Ishikawa (cell line): ENCODE measurements at regions not wholly inside any gene's neighbourhood (a gene's known extent, or its start where the extent isn't known, plus 50 kb on each side); places are given as distances from the start of the nearest gene placed in this dataset.

Experiments used
- CEBPB ChIP-seq: IDR thresholded peaks from 2 replicates; pipeline ENCODE4 v1.6.1; 2012
- CREB1 ChIP-seq: IDR thresholded peaks from 2 replicates; pipeline ENCODE4 v1.6.1; 2012; ENCODE audit warnings: low read depth
- EGR1 ChIP-seq: IDR thresholded peaks from 2 replicates; pipeline ENCODE4 v1.6.1; 2012
- EP300 ChIP-seq: IDR thresholded peaks from 2 replicates; pipeline ENCODE4 v1.6.1; 2012; ENCODE audit warnings: borderline replicate concordance
- FOXM1 ChIP-seq: IDR thresholded peaks from 2 replicates; pipeline ENCODE4 v1.6.1; 2012; ENCODE audit warnings: low read depth, borderline replicate concordance
- NFIC ChIP-seq: IDR thresholded peaks from 2 replicates; pipeline ENCODE4 v1.6.1; 2012
- RAD21 ChIP-seq: IDR thresholded peaks from 2 replicates; pipeline ENCODE4 v1.6.1; 2012; ENCODE audit warnings: low read depth
- TAF1 ChIP-seq: IDR thresholded peaks from 2 replicates; pipeline ENCODE4 v1.6.1; 2012; ENCODE audit warnings: low read depth, mild to moderate bottlenecking
- TCF12 ChIP-seq: IDR thresholded peaks from 2 replicates; pipeline ENCODE4 v1.6.1; 2012; ENCODE audit warnings: low read depth
- TEAD4 ChIP-seq: IDR thresholded peaks from 2 replicates; pipeline ENCODE4 v1.6.1; 2012
- YY1 ChIP-seq: IDR thresholded peaks from 2 replicates; pipeline ENCODE4 v1.6.1; 2012; ENCODE audit warnings: low read depth
- ZBTB7A ChIP-seq: IDR thresholded peaks from 2 replicates; pipeline ENCODE4 v1.6.1; 2012; ENCODE audit warnings: low read depth
- TF ChIP-seq, protein P1 (sequence below): IDR thresholded peaks from 2 replicates; pipeline ENCODE4 v1.6.1; 2012; ENCODE audit warnings: low read depth, mild to moderate bottlenecking
- TF ChIP-seq, protein P2 (sequence below): IDR thresholded peaks from 2 replicates; pipeline ENCODE4 v1.6.1; 2012
- TF ChIP-seq, protein P3 (sequence below): IDR thresholded peaks from 2 replicates; pipeline ENCODE4 v1.6.1; 2012

DNA sequence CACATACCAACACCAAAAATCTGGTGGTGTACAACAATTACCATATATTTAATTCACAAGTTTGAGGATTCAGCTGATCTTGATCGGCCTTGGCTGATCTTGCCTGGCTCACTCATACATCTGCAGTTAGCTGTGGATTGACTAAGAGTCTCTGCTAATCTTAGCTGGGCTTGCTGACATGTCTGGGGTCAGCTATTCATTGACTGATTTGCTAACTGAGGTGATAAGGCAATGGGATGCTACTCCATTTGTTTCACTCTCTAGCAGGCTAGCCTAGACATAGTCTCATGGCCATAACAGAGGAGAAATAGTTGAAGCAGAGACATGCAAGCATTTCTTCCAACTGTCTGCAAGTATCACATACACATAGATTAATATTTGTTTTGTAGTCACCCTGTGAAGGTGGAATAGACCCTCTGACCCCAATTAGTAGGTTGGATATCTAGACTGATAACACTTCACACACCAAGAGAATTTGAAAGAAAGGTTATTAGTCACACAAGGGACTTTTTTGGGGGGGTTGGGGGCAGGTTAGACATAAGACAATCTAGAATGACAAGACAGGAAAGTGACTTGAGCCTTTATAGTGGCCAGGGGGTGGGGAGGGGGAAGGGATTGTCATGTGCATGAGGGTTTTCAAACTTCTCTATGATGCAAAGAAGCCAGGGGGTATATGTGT is 142.3 kb downstream of the BARHL2 start:
- no peak for TF ChIP-seq TAF1
- TF ChIP-seq ZBTB7A = no peak

DNA sequence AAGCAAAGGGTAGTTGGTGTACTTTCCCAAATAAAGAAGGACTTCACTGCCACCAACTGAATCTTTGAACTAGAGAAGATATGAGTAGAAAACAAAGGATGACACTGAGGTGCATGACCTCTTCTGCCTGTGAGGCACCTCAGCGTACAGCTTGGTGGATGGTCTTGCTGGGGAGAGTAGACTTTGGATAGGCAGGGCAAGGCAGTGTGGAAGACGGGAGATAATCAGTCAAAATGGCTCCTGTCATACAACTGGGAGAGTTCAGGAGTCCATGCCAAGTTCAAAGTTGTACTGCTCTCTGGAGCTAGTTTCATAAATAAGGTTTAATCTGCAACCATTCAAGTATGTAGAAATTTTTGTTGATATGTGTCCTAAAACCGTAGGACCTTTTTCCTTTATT is 143.4 kb downstream of the BARHL2 start:
- TF ChIP-seq NFIC = no peak
- TF ChIP-seq EGR1 = no peak
- TF ChIP-seq CREB1 = no peak
- TF ChIP-seq FOXM1 = no peak
- TF ChIP-seq CEBPB = no peak
- no peak for TF ChIP-seq TEAD4

DNA sequence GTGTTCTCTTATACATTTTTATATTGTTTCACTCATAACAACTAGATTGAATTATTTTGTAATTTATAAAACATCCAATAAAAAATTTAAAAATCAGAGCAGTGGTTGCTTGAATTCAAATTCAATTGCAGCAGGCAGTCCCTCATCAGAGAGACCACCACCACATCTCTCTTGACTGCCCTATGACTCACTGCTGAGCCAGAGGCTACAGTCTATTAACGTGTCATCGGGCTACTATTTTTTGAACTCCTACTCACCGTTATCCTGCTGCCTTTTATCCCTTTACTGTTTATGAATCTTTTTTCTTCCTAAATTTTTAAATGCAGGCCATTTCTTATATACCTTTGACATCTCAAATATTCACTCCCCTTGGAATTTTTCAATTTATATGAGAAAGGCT is 144.7 kb downstream of the BARHL2 start:
- TF ChIP-seq, protein P1, sequence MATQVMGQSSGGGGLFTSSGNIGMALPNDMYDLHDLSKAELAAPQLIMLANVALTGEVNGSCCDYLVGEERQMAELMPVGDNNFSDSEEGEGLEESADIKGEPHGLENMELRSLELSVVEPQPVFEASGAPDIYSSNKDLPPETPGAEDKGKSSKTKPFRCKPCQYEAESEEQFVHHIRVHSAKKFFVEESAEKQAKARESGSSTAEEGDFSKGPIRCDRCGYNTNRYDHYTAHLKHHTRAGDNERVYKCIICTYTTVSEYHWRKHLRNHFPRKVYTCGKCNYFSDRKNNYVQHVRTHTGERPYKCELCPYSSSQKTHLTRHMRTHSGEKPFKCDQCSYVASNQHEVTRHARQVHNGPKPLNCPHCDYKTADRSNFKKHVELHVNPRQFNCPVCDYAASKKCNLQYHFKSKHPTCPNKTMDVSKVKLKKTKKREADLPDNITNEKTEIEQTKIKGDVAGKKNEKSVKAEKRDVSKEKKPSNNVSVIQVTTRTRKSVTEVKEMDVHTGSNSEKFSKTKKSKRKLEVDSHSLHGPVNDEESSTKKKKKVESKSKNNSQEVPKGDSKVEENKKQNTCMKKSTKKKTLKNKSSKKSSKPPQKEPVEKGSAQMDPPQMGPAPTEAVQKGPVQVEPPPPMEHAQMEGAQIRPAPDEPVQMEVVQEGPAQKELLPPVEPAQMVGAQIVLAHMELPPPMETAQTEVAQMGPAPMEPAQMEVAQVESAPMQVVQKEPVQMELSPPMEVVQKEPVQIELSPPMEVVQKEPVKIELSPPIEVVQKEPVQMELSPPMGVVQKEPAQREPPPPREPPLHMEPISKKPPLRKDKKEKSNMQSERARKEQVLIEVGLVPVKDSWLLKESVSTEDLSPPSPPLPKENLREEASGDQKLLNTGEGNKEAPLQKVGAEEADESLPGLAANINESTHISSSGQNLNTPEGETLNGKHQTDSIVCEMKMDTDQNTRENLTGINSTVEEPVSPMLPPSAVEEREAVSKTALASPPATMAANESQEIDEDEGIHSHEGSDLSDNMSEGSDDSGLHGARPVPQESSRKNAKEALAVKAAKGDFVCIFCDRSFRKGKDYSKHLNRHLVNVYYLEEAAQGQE = no peak
- TF ChIP-seq CEBPB (no peak), EP300 (no peak), TAF1 (no peak), NFIC (no peak), CREB1 (no peak), RAD21 (no peak), YY1 (no peak), TEAD4 (no peak), TCF12 (no peak), EGR1 (no peak)
- TF ChIP-seq, protein P2, sequence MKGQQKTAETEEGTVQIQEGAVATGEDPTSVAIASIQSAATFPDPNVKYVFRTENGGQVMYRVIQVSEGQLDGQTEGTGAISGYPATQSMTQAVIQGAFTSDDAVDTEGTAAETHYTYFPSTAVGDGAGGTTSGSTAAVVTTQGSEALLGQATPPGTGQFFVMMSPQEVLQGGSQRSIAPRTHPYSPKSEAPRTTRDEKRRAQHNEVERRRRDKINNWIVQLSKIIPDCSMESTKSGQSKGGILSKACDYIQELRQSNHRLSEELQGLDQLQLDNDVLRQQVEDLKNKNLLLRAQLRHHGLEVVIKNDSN = no peak
- TF ChIP-seq, protein P3, sequence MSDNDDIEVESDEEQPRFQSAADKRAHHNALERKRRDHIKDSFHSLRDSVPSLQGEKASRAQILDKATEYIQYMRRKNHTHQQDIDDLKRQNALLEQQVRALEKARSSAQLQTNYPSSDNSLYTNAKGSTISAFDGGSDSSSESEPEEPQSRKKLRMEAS = no peak

DNA sequence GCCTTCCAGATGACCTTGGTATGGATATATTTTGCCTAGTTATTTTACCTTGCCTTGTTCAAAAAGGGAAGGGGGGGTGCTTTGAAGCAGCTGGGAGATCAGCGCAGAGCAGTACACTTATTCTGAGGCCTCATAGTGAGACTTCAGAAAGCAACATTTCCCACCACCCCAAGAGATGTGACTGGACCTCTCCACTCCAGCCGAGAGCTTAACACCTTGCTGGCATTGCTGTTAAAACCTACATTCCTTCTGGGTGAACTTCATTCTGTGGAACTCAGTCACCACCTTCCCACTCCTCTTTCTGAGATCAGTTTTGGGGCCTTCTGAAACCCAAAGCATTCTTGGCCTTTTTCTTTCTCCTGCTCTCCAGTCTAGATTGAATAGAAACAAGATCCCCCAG is 148.7 kb downstream of the BARHL2 start:
- TF ChIP-seq CEBPB (no peak), EGR1 (no peak), TAF1 (no peak), YY1 (no peak), RAD21 (no peak), FOXM1 (no peak), TCF12 (no peak), ZBTB7A (no peak), CREB1 (no peak), NFIC (no peak), TEAD4 (no peak), EP300 (no peak)
- TF ChIP-seq, protein P3 = no peak
- TF ChIP-seq, protein P2 = no peak
- TF ChIP-seq, protein P1 = no peak

DNA sequence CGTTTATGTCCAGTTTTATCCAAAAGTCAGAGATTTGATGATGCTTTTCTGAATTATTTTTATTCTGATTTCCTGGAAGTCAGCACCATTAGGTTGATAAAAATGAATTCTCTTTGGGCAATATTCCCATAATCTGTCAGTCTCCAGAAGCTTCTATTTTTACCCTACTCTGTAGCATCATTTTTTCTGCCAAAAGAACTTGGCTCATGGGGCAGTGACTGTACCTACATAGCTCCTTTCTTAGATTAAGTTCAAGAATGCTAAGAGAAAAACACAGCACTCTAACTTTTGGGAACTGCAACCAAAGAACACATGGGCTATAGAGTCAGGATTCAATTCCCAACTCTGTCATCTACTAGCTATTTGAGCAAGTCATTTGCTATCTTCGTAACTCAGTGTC is 152.9 kb downstream of the BARHL2 start:
- TF ChIP-seq, protein P1 = no peak
- TF ChIP-seq YY1 = no peak
